ENCODE measurements at regions not wholly inside any gene's neighbourhood (a gene's known extent, or its start where the extent isn't known, plus 50 kb on each side); places are given as distances from the start of the nearest gene placed in this dataset.

DNA sequence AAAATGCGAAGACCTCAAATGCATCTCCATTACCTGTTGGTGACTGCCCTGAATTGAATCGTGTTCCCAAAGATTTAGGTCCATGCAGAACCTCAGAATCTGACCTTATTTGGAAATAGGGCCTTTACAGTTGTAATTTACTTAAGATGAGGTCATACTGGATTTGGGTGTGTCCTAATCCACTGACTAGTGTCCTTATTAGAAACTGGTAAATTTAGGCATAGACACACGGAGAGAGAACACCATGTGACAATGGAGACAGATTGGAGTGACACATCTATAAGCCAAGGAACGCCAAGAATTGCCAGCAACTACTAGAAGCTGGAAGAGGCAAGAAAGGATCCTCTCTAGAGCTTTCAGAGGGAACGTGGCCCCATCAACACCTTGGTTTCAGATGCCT is 203.1 kb downstream of the SMAD2 start:
- H3K9me3 ChIP-seq (ENCODE audit: low read depth) = no peaks in the 10 kb centered on the region
- 92% methylated on average over 5 of the region's 5 CpGs for WGBS (ENCODE audit: low lambda C conversion rate, missing lambda C conversion rate)
- no peaks in the 10 kb centered on the region for H3K27me3 ChIP-seq
- H3K27ac ChIP-seq = no peak overlapping the region
- H3K9me2 ChIP-seq (replicated peaks; ENCODE audit: insufficient read depth) = no peaks in the 10 kb centered on the region
- no peaks in the 10 kb centered on the region for H3K4me1 ChIP-seq (ENCODE audit: insufficient read depth)
- no peaks in the 10 kb centered on the region for H3K36me3 ChIP-seq (replicated peaks; ENCODE audit: insufficient read depth, low read depth)
- no peak overlapping the region for H3K4me2 ChIP-seq
- H4K20me1 ChIP-seq (ENCODE audit: insufficient read depth, poor library complexity, severe bottlenecking) = no peaks in the 10 kb centered on the region
- H3K4me3 ChIP-seq = no peak overlapping the region
- no peaks in the 10 kb centered on the region for H3K79me2 ChIP-seq
- H2AFZ ChIP-seq = no peak overlapping the region
- TF ChIP-seq EZH2 (IDR thresholded peaks at IDR 0.05; ENCODE audit: borderline replicate concordance) (no peak), EZH2phosphoT487 (IDR thresholded peaks at IDR 0.05; ENCODE audit: low read depth, severe bottlenecking, unreplicated experiment) (no peak)
- TF ChIP-seq, protein P1, sequence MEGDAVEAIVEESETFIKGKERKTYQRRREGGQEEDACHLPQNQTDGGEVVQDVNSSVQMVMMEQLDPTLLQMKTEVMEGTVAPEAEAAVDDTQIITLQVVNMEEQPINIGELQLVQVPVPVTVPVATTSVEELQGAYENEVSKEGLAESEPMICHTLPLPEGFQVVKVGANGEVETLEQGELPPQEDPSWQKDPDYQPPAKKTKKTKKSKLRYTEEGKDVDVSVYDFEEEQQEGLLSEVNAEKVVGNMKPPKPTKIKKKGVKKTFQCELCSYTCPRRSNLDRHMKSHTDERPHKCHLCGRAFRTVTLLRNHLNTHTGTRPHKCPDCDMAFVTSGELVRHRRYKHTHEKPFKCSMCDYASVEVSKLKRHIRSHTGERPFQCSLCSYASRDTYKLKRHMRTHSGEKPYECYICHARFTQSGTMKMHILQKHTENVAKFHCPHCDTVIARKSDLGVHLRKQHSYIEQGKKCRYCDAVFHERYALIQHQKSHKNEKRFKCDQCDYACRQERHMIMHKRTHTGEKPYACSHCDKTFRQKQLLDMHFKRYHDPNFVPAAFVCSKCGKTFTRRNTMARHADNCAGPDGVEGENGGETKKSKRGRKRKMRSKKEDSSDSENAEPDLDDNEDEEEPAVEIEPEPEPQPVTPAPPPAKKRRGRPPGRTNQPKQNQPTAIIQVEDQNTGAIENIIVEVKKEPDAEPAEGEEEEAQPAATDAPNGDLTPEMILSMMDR (IDR thresholded peaks at IDR 0.05; ENCODE audit: poor library complexity) = no peak
- no peak for DNase-seq (ENCODE audit: low spot score)

DNA sequence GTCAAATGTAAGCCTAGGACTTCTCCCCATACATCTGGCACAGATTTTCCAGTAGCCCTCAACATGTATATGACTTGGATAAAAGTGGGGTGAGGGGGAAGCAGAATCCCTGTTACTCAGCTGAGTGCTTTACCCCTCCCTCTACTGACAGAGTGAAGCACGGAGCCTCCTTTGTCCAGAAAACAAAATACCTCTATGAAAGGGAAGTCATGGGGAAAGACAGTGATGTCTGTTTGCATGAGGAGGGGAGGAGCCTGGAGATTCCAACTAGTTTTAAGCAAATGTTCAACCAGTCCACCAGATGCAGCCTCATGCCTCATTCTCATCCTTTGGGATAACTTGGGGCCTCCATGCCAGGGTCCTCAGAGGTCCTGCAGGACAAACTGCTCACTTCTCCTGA is 203.9 kb downstream of the SMAD2 start:
- no peaks in the 10 kb centered on the region for H3K4me1 ChIP-seq (ENCODE audit: insufficient read depth)
- H3K27ac ChIP-seq = no peak overlapping the region
- no peaks in the 10 kb centered on the region for H3K9me2 ChIP-seq (replicated peaks; ENCODE audit: insufficient read depth)
- 67% methylated on average over 1 of the region's 1 CpG for WGBS (ENCODE audit: low lambda C conversion rate, missing lambda C conversion rate)
- no peak overlapping the region for H2AFZ ChIP-seq
- H3K4me3 ChIP-seq = no peak overlapping the region
- no peaks in the 10 kb centered on the region for H3K9me3 ChIP-seq (ENCODE audit: low read depth)
- H3K27me3 ChIP-seq = no peaks in the 10 kb centered on the region
- DNase-seq (ENCODE audit: low spot score) = no peak
- no peaks in the 10 kb centered on the region for H3K36me3 ChIP-seq (replicated peaks; ENCODE audit: insufficient read depth, low read depth)
- no peaks in the 10 kb centered on the region for H4K20me1 ChIP-seq (ENCODE audit: insufficient read depth, poor library complexity, severe bottlenecking)
- no peak overlapping the region for H3K4me2 ChIP-seq
- TF ChIP-seq EZH2phosphoT487 (IDR thresholded peaks at IDR 0.05; ENCODE audit: low read depth, severe bottlenecking, unreplicated experiment) (no peak), EZH2 (IDR thresholded peaks at IDR 0.05; ENCODE audit: borderline replicate concordance) (no peak)
- TF ChIP-seq, protein P1 (IDR thresholded peaks at IDR 0.05; ENCODE audit: poor library complexity) = no peak
- no peaks in the 10 kb centered on the region for H3K79me2 ChIP-seq

DNA sequence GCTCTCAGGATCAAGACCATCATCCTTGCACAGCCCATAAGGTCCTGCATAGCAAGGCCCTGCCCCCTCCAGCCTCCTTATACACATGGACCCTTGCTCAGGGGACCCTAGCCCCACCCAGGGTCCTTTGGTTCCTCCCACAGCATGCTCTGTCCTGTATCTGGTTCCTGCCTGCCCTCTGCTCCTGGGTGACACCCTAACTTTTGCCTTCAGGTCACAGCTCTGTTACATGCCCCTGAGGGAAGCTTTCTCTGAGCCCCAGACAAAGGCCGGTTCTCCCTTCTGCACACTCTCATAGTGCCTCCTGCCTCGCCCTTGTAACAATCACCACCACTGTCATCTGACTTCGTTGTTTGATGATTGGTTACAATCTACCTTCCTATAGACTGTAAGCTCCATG is 204.8 kb downstream of the SMAD2 start:
- Histone ChIP-seq H3K36me3 (replicated peaks; ENCODE audit: insufficient read depth, low read depth) (no peaks in the 10 kb centered on the region), H3K4me2 (no peak overlapping the region), H3K9me2 (replicated peaks; ENCODE audit: insufficient read depth) (no peaks in the 10 kb centered on the region), H3K27me3 (no peaks in the 10 kb centered on the region), H4K20me1 (ENCODE audit: insufficient read depth, poor library complexity, severe bottlenecking) (no peaks in the 10 kb centered on the region), H2AFZ (no peak overlapping the region), H3K4me1 (ENCODE audit: insufficient read depth) (no peaks in the 10 kb centered on the region), H3K4me3 (no peak overlapping the region), H3K79me2 (no peaks in the 10 kb centered on the region), H3K27ac (no peak overlapping the region), H3K9me3 (ENCODE audit: low read depth) (no peaks in the 10 kb centered on the region)
- no peak for DNase-seq (ENCODE audit: low spot score)
- TF ChIP-seq EZH2phosphoT487 (IDR thresholded peaks at IDR 0.05; ENCODE audit: low read depth, severe bottlenecking, unreplicated experiment) = no peak
- WGBS (ENCODE audit: low lambda C conversion rate, missing lambda C conversion rate) = 96% methylated on average over 3 of the region's 3 CpGs

DNA sequence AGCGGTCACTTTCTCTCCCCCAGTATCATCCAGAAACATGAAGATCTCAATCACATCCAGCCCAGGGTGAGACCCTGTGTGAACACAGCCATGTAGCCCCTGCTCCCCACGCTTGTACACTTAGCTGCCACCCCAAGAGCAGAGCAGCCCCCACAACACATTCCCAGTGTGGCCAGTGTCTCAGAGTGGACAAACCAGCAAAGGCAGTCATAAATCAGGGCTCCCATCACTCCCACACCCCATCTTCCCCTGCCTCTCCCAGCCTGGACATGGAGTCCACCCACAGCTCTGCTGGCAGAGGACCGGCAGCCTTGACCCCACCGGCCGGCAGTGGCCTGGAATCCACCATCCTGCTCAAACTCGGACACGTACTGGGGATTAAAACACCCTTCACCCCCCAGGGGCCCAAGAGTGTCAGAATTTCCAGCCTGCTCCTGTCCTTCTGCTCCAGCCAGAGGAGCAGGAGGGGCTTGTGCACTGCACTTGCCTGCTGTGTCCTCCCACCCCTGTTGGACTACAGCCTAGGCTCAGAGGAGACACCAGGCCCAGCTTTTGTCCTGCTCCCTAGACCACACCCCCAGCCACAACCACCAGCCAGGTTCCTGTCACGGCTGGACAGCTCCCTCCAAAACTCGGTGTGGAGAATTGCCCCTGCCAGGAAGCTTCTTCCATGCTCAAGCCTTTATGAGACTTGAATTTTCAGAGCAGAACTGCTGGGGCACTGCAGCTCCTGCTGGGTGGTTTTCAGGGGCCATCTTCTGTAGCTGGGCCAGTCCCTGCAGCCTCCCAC is 206.1 kb downstream of the SMAD2 start:
- no peak for DNase-seq (ENCODE audit: low spot score)
- no peaks in the 10 kb centered on the region for H3K27me3 ChIP-seq
- no peak overlapping the region for H2AFZ ChIP-seq
- H3K36me3 ChIP-seq (replicated peaks; ENCODE audit: insufficient read depth, low read depth) = no peaks in the 10 kb centered on the region
- H3K79me2 ChIP-seq = no peaks in the 10 kb centered on the region
- H3K4me1 ChIP-seq (ENCODE audit: insufficient read depth) = no peaks in the 10 kb centered on the region
- H3K9me2 ChIP-seq (replicated peaks; ENCODE audit: insufficient read depth) = no peaks in the 10 kb centered on the region
- 66% methylated on average over 9 of the region's 9 CpGs for WGBS (ENCODE audit: low lambda C conversion rate, missing lambda C conversion rate)
- no peak overlapping the region for H3K4me3 ChIP-seq
- H3K27ac ChIP-seq = no peak overlapping the region
- no peak for TF ChIP-seq EZH2phosphoT487 (IDR thresholded peaks at IDR 0.05; ENCODE audit: low read depth, severe bottlenecking, unreplicated experiment)
- no peak for TF ChIP-seq EZH2 (IDR thresholded peaks at IDR 0.05; ENCODE audit: borderline replicate concordance)
- TF ChIP-seq, protein P1 (IDR thresholded peaks at IDR 0.05; ENCODE audit: poor library complexity) = no peak
- H3K4me2 ChIP-seq = no peak overlapping the region
- no peaks in the 10 kb centered on the region for H3K9me3 ChIP-seq (ENCODE audit: low read depth)
- H4K20me1 ChIP-seq (ENCODE audit: insufficient read depth, poor library complexity, severe bottlenecking) = no peaks in the 10 kb centered on the region

Measured in hepatocyte (in vitro differentiated cells).